ENCODE measurements at regions not wholly inside any gene's neighbourhood (a gene's known extent, or its start where the extent isn't known, plus 50 kb on each side); places are given as distances from the start of the nearest gene placed in this dataset.

GRCh38 chr1:90612033-90612432, 105.1 kb downstream of the BARHL2 start:
- TF ChIP-seq CTCF (conservative IDR thresholded peaks at IDR 0.05), result no peak
- Histone ChIP-seq H3T11ph (ENCODE audit: low read length) (no peak overlapping the region), H3K4me1 (ENCODE audit: insufficient read depth, low read length) (no peaks in the 10 kb centered on the region), H3K27ac (ENCODE audit: insufficient read length, low read depth, low read length) (no peak overlapping the region), H3K9ac (ENCODE audit: extremely low read depth, insufficient read length, low read length) (no peak overlapping the region), H3K4me2 (ENCODE audit: insufficient read depth, insufficient read length, low read length) (no peak overlapping the region), H3K79me1 (ENCODE audit: insufficient read depth, low read depth, low read length, poor library complexity, severe bottlenecking) (no peaks in the 10 kb centered on the region), H3K14ac (ENCODE audit: insufficient read depth, low read length) (no peak overlapping the region), H4K20me1 (ENCODE audit: control insufficient read depth, insufficient read depth, insufficient read length) (no peaks in the 10 kb centered on the region), H3K27me3 (ENCODE audit: insufficient read depth, low read length) (no peaks in the 10 kb centered on the region), H4K91ac (ENCODE audit: insufficient read length, low read depth, low read length) (no peak overlapping the region), H2BK5ac (ENCODE audit: insufficient read length, low read length) (no peak overlapping the region), H4K8ac (replicated peaks; ENCODE audit: insufficient read length, low read depth, low read length) (no peak overlapping the region), H2BK20ac (ENCODE audit: low read depth, low read length, poor library complexity, severe bottlenecking) (no peak overlapping the region), H2AFZ (ENCODE audit: low read length) (no peak overlapping the region), H3K4ac (ENCODE audit: low read depth, low read length) (no peak overlapping the region), H3K23me2 (ENCODE audit: insufficient read length, low read depth, low read length, poor library complexity, severe bottlenecking) (no peaks in the 10 kb centered on the region), H2BK120ac (ENCODE audit: low read depth, low read length, poor library complexity, severe bottlenecking) (no peak overlapping the region), H2BK12ac (ENCODE audit: insufficient read length, low read depth, low read length) (no peak overlapping the region), H3K79me2 (ENCODE audit: insufficient read depth, low read length) (no peaks in the 10 kb centered on the region), H2AK5ac (ENCODE audit: insufficient read length, low read length) (no peak overlapping the region), H4K5ac (ENCODE audit: insufficient read length, low read depth, low read length) (no peak overlapping the region), H3K23ac (ENCODE audit: insufficient read length, low read depth, low read length) (no peak overlapping the region), H3K18ac (ENCODE audit: insufficient read length, low read depth, low read length) (no peak overlapping the region), H3K9me3 (ENCODE audit: control insufficient read depth, low read depth, low read length) (no peaks in the 10 kb centered on the region), H3K56ac (ENCODE audit: insufficient read length, low read depth, low read length) (no peak overlapping the region), H2BK15ac (ENCODE audit: low read depth, low read length) (no peak overlapping the region)
- Mint-ChIP-seq H3K36me3 (ENCODE audit: insufficient read depth in 1 of 3, low read depth in 3 of 3) (no peaks in the 10 kb centered on the region), H3K27me3 (ENCODE audit: low read depth) (0 out of 2 replicates have a peak, but pooled peaks cover 2% of the 10 kb centered on the region), H3K4me3 (no peak overlapping the region), H3K9me3 (no peaks in the 10 kb centered on the region; a peak in 1 of 5 replicates), H3K4me1 (peaks cover 8% of the 10 kb centered on the region in 2 experiments), H3K27ac (no peak overlapping the region)
- no CpG with 5 or more reads among the region's 2 CpGs for WGBS (ENCODE audit: extremely low coverage, insufficient read length, low lambda C conversion rate)
- DNase-seq, result no peak
